PFSK-1 (cell line): ENCODE measurements at regions not wholly inside any gene's neighbourhood (a gene's known extent, or its start where the extent isn't known, plus 50 kb on each side); places are given as distances from the start of the nearest gene placed in this dataset.

Experiments used
- FOXP2 ChIP-seq: optimal IDR thresholded peaks from 2 replicates; pipeline ENCODE3; 2011; ENCODE audit warnings: borderline replicate concordance, control low read depth, inconsistent platforms; ENCODE audit not compliant: insufficient read depth; ENCODE audit errors: extremely low read length, extremely low read depth
- POLR2AphosphoS5 ChIP-seq: IDR thresholded peaks from 2 replicates; pipeline ENCODE4 v1.6.1; 2012; ENCODE audit warnings: low read depth, mild to moderate bottlenecking, control low read depth, low read length, moderate library complexity
- REST ChIP-seq, 2 experiments: IDR thresholded peaks; 2 replicates each; pipeline versions ENCODE4 v1.6.1 to v1.8.0; 2011 to 2012; ENCODE audit warnings: low read depth in 2 of 2, low read length in 2 of 2, control low read depth in 1 of 2, inconsistent platforms in 1 of 2, mild to moderate bottlenecking in 1 of 2, moderate library complexity in 1 of 2; ENCODE audit not compliant: insufficient read depth in 1 of 2
- SIN3A ChIP-seq: IDR thresholded peaks from 2 replicates; pipeline ENCODE4 v1.6.1; 2012; ENCODE audit warnings: mild to moderate bottlenecking, low read length, moderate library complexity, borderline replicate concordance; ENCODE audit not compliant: insufficient read depth
- TAF1 ChIP-seq: IDR thresholded peaks from 2 replicates; pipeline ENCODE4 v1.6.1; 2012; ENCODE audit warnings: low read length, control low read depth, borderline replicate concordance; ENCODE audit not compliant: insufficient read depth

GRCh38 chr3:99176169-99176964 lies 274.9 kb upstream of the DCBLD2 start:
- no peak for TF ChIP-seq POLR2AphosphoS5
- TF ChIP-seq FOXP2: no peak
- TF ChIP-seq TAF1: no peak

GRCh38 chr3:99175276-99175812 lies 273.8 kb upstream of the DCBLD2 start:
- TF ChIP-seq REST (IDR thresholded peaks at IDR 0.05; ENCODE audit: insufficient read depth in 1 of 2, low read depth in 2 of 2, low read length in 2 of 2) (no peak), POLR2AphosphoS5 (no peak), TAF1 (no peak), FOXP2 (no peak), SIN3A (no peak)

GRCh38 chr3:99172736-99173657 lies 271.5 kb upstream of the DCBLD2 start:
- TF ChIP-seq SIN3A: no peak
- no peak for TF ChIP-seq POLR2AphosphoS5
- no peak for TF ChIP-seq TAF1
- TF ChIP-seq FOXP2: no peak
- TF ChIP-seq REST (IDR thresholded peaks at IDR 0.05; ENCODE audit: insufficient read depth in 1 of 2, low read depth in 2 of 2, low read length in 2 of 2): no peak

- TF ChIP-seq TAF1 (no peak), FOXP2 (no peak), SIN3A (no peak), REST (IDR thresholded peaks at IDR 0.05; ENCODE audit: insufficient read depth in 1 of 2, low read depth in 2 of 2, low read length in 2 of 2) (no peak), POLR2AphosphoS5 (no peak)
Measured at GRCh38 chr3:99171800-99172199, 270.3 kb upstream of the DCBLD2 start.

- TF ChIP-seq REST (IDR thresholded peaks at IDR 0.05; ENCODE audit: insufficient read depth in 1 of 2, low read depth in 2 of 2, low read length in 2 of 2) (no peak), SIN3A (no peak), TAF1 (no peak), FOXP2 (no peak), POLR2AphosphoS5 (no peak)
Measured at GRCh38 chr3:99170867-99171517, 269.5 kb upstream of the DCBLD2 start.
